Immature natural killer cell (primary cell): ENCODE measurements at regions not wholly inside any gene's neighbourhood (a gene's known extent, or its start where the extent isn't known, plus 50 kb on each side); places are given as distances from the start of the nearest gene placed in this dataset.

Experiments
- DNase-seq, 3 donors: peaks; one replicate each; pipeline ENCODE4 v3.0.0; 2022; ENCODE audit warnings: mixed read lengths in 1 of 3
- H3K27ac Mint-ChIP-seq, 6 donors: one replicate each; pipeline ENCODE4 v1.8.0; 2020; ENCODE audit warnings: mixed read lengths in 6 of 6, mild to moderate bottlenecking in 5 of 6, inconsistent platforms in 4 of 6, moderate library complexity in 3 of 6
- H3K27me3 Mint-ChIP-seq, 3 donors: one replicate each; pipeline ENCODE4 v1.8.0; 2020 to 2021; ENCODE audit warnings: low read depth in 3 of 3, mild to moderate bottlenecking in 3 of 3, mixed read lengths in 3 of 3, moderate library complexity in 3 of 3, inconsistent platforms in 1 of 3
- H3K36me3 Mint-ChIP-seq, 3 donors: one replicate each; pipeline ENCODE4 v1.8.0; 2020; ENCODE audit warnings: mixed read lengths in 3 of 3, inconsistent platforms in 2 of 3, mild to moderate bottlenecking in 2 of 3
- H3K4me1 Mint-ChIP-seq, 2 donors: one replicate each; pipeline ENCODE4 v1.8.0; 2020; ENCODE audit warnings: inconsistent platforms in 2 of 2, mild to moderate bottlenecking in 2 of 2, mixed read lengths in 2 of 2, moderate library complexity in 1 of 2
- H3K4me3 Mint-ChIP-seq, 5 donors: one replicate each; pipeline ENCODE4 v1.8.0; 2020; ENCODE audit warnings: mild to moderate bottlenecking in 5 of 5, mixed read lengths in 5 of 5, inconsistent platforms in 3 of 5, moderate library complexity in 3 of 5
- H3K9me3 Mint-ChIP-seq, 6 donors: one replicate each; pipeline ENCODE4 v1.8.0; 2020; ENCODE audit warnings: mild to moderate bottlenecking in 6 of 6, mixed read lengths in 6 of 6, inconsistent platforms in 4 of 6, moderate library complexity in 3 of 6

DNA sequence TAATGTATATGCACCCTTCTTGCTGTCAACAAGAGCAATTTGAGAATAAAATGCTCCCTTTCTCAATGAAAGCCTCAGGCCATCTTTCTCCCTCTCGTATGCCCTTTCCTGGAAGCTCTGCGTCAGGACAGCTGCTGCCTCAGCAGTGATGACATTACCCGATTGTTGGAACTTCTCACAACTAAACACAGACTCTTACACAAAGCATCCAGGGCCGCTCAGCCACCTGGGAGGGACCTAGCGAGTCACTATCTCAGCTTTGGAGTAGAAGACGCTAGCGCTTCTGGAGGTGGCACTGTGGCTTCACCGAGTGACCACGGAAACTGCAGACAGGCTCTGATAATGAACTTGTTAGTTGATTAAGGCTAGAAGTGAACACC is 153.2 kb upstream of the SOX1 start:
- Mint-ChIP-seq H3K4me3 (no peak overlapping the region), H3K27ac (no peak overlapping the region), H3K36me3 (no peaks in the 10 kb centered on the region), H3K9me3 (no peaks in the 10 kb centered on the region), H3K4me1 (no peaks in the 10 kb centered on the region), H3K27me3 (peaks cover 2 to 7% (median 3%) of the 10 kb centered on the region in 3 donors)
- DNase-seq, result no peak

GRCh38 chr13:111914241-111915103 is 152.5 kb upstream of the SOX1 start:
- Mint-ChIP-seq H3K36me3 (no peaks in the 10 kb centered on the region), H3K4me3 (no peak overlapping the region), H3K27me3 (peaks cover 2 to 7% (median 2%) of the 10 kb centered on the region in 3 donors), H3K4me1 (no peaks in the 10 kb centered on the region), H3K9me3 (no peaks in the 10 kb centered on the region), H3K27ac (no peak overlapping the region)
- DNase-seq, result no peak

DNA sequence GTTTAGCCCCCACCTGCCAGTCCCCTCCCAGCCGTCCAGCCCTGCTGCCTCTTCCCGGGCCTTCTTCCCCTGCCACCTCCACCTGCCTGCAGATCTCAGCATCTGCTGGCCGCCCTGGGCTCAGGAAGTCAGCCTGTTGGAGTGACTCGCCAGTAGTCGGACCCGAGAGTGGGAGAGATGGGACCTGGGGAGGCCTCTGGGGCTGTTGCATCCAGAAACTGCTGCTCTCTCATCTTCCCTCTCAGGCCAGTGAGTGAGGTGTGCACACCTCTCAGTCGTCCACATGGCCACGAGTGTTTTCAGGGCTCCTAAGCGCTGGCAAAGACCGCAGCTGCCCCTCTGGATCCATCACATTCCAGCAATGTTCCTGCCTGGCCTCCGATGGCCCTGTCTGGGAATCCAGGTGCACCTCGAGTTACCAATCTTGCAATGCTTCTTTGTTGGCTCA is 151.8 kb upstream of the SOX1 start:
- H3K27ac Mint-ChIP-seq, result no peak overlapping the region
- H3K27me3 Mint-ChIP-seq, result peaks cover 2 to 7% (median 2%) of the 10 kb centered on the region in 3 donors
- H3K4me1 Mint-ChIP-seq, result no peaks in the 10 kb centered on the region
- no peak overlapping the region for H3K4me3 Mint-ChIP-seq
- no peaks in the 10 kb centered on the region for H3K9me3 Mint-ChIP-seq
- no peaks in the 10 kb centered on the region for H3K36me3 Mint-ChIP-seq
- DNase-seq, result no peak

GRCh38 chr13:111916201-111916600 is 150.7 kb upstream of the SOX1 start:
- Mint-ChIP-seq H3K4me3 (no peak overlapping the region), H3K4me1 (no peaks in the 10 kb centered on the region), H3K27ac (no peak overlapping the region), H3K27me3 (peaks cover 2 to 7% (median 2%) of the 10 kb centered on the region in 3 donors), H3K9me3 (no peaks in the 10 kb centered on the region), H3K36me3 (no peaks in the 10 kb centered on the region)
- DNase-seq, result no peak

DNA sequence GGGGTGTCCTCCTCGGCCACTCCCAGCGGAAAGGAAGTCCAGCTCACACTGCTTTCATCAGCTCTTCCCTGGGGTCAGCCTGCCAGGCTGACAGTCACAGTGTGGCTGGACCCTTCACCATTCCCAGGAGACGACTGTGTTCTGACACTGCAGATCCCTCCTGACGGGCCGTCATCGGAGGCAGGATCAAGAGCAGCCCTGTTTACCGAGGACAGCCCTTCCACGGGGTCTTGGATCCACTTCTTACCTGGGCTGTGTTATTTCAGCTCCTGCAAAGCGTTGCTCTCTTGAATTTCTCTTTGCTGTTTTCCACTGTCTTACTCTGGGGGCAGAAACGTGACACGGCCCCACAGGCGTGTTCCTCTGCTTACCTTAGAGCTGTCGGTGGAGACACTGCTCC is 149.9 kb upstream of the SOX1 start:
- H3K36me3 Mint-ChIP-seq, result no peaks in the 10 kb centered on the region
- no peaks in the 10 kb centered on the region for H3K9me3 Mint-ChIP-seq
- DNase-seq, result no peak
- no peaks in the 10 kb centered on the region for H3K4me1 Mint-ChIP-seq
- H3K4me3 Mint-ChIP-seq, result no peak overlapping the region
- H3K27me3 Mint-ChIP-seq, result peaks cover 0 to 4% (median 2%) of the 10 kb centered on the region in 3 donors
- H3K27ac Mint-ChIP-seq, result no peak overlapping the region

DNA sequence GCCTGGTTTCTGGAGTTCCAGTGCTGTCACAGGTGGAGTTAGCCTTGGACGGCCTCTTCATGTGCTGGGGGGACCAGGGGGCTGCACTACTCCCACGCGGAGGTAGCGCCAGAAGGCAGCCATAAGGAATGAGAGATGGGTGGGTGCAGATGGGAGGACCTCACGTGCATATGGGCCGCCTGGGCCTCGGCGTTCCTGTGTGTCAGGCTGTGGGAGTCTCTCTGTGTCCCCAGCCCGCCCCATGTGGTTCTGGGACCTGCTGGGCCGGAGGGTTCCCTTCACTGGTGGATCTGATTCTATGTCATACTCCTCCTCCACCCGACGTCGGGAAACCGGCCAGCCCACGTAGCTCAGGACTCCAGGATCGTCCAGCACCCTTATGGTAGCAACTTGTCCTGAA is 149.0 kb upstream of the SOX1 start:
- no peak overlapping the region for H3K27ac Mint-ChIP-seq
- H3K9me3 Mint-ChIP-seq, result no peaks in the 10 kb centered on the region
- no peaks in the 10 kb centered on the region for H3K36me3 Mint-ChIP-seq
- peaks cover 0 to 4% (median 2%) of the 10 kb centered on the region in 3 donors for H3K27me3 Mint-ChIP-seq
- no peaks in the 10 kb centered on the region for H3K4me1 Mint-ChIP-seq
- DNase-seq, result no peak
- H3K4me3 Mint-ChIP-seq, result no peak overlapping the region

DNA sequence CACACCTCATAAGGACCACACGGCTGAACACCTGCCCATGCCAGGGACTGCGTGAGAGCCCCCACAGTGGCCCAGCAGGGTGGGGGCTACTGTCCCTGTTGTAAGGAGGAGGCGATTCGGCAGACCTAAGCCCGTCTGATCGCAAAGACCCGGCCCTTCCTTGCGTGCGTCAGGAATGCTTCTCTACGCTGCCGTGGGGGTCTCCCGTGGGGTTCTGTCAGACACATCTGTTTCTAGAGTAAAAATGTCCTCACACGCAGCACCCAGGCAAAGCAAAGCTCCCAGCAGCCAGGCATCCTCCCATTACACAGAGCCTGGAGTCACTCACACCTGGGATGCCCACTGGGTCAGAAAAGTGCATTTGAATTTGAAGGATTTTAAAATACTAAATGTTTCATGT is 147.7 kb upstream of the SOX1 start:
- Mint-ChIP-seq H3K4me1 (no peaks in the 10 kb centered on the region), H3K4me3 (no peak overlapping the region), H3K9me3 (no peaks in the 10 kb centered on the region), H3K27me3 (peaks cover 0 to 4% (median 0%) of the 10 kb centered on the region in 3 donors), H3K27ac (no peak overlapping the region), H3K36me3 (no peaks in the 10 kb centered on the region)
- no peak for DNase-seq

- H3K4me1 Mint-ChIP-seq, result no peaks in the 10 kb centered on the region
- H3K27me3 Mint-ChIP-seq, result peaks cover 0 to 4% (median 1%) of the 10 kb centered on the region in 3 donors
- H3K9me3 Mint-ChIP-seq, result no peaks in the 10 kb centered on the region
- H3K36me3 Mint-ChIP-seq, result no peaks in the 10 kb centered on the region
- DNase-seq, result no peak
- no peak overlapping the region for H3K4me3 Mint-ChIP-seq
- no peak overlapping the region for H3K27ac Mint-ChIP-seq
Measured at GRCh38 chr13:111919849-111920248, 147.1 kb upstream of the SOX1 start.

DNA sequence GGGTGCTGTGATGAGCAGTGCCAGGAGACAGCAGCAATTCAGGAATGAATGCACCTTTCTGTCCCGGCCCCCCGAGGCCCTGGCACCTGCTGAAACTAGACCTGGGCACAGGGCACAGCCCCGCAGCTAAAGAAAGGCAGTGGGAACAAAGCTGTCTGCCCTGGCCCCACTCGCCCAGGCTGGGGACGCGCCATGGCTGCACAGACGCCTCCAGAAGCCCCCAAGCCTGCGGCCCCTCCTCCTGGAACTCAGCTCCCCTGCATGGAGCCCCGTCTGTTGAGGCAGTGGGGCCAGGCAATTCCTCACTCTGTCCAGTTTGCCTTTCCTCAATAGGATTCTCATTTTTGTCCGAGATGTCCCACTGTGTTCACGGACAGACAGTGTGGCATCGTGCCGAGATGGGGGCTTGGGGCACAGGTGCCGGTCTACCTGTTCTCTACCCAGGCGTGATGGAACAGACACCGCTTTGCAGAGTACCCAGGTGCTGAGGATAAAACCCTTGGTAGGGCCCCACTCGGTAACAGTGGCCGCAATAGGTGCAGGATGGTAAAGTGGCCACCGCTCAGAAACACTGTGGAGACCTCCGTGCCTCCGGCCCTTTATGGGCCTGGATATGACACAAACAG is 146.5 kb upstream of the SOX1 start:
- no peaks in the 10 kb centered on the region for H3K9me3 Mint-ChIP-seq

DNA sequence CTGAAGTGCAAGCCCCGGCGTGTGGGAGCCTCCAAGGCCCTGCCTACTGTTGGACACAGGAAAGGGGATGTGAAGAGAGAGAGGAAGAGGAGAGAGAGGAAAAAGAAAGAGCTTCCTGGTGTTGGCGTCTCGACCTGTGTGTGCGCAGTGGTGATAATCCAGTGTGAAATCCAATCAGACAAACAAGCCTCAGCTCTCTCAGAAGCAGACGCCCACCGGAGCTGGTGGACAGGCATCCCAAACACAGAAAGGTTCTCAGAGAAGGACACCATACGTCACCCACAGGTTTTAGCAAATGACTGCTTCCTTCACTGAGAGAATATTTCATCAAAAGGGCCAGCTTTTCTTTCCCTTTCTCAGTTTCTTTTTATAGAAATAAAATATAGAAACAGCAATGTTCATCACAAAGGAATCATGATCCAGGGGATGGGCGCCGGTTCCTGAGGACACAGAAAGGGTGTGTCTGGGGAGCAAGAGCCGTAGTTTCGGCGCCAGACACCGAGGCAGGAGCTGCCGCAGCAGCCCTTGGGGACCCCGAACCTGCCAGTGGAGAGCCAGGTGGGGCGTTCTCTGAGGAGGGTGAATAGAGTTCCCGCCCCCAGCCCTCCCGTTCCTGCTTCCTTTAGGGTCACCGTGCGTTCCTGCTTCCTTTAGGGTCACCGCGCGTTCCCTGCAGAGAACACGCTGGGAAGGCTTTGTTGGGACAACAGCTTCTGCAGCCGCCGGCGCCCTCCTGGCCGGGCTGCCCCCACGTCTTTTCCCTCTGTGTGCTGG is 145.8 kb upstream of the SOX1 start:
- DNase-seq, result no peak
- Mint-ChIP-seq H3K36me3 (no peaks in the 10 kb centered on the region), H3K4me1 (no peaks in the 10 kb centered on the region), H3K27me3 (peaks cover 0 to 3% (median 2%) of the 10 kb centered on the region in 3 donors), H3K4me3 (no peak overlapping the region), H3K9me3 (no peaks in the 10 kb centered on the region), H3K27ac (no peak overlapping the region)

More for the DNA sequence above, 146.5 kb upstream of the SOX1 start:
- Mint-ChIP-seq H3K36me3 (no peaks in the 10 kb centered on the region), H3K4me3 (no peak overlapping the region), H3K27ac (no peak overlapping the region), H3K27me3 (peaks cover 0 to 3% (median 2%) of the 10 kb centered on the region in 3 donors), H3K4me1 (no peaks in the 10 kb centered on the region)
- DNase-seq, result no peak

DNA sequence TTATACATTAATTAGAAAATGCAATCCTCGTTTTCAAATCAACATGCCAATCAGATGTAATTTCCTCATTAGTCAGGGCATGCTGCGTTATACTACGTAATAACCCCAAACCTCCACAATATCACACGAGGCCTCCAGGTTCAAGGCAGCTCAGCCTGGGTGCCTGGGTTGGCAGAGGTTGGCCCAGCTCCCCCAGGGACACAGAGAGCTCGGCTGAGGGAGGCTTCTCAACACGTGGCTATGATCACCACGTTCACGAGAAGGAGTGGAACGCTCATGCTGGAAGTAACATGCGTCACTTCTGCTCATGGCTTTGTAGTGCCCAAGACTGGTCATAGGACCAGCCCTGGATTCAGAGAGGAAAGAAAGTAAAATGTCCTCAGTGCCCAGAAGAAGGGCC is 144.9 kb upstream of the SOX1 start:
- Mint-ChIP-seq H3K9me3 (no peaks in the 10 kb centered on the region), H3K4me1 (no peaks in the 10 kb centered on the region), H3K36me3 (no peaks in the 10 kb centered on the region), H3K27ac (no peak overlapping the region), H3K27me3 (peaks cover 0 to 3% (median 1%) of the 10 kb centered on the region in 3 donors), H3K4me3 (no peak overlapping the region)
- no peak for DNase-seq

DNA sequence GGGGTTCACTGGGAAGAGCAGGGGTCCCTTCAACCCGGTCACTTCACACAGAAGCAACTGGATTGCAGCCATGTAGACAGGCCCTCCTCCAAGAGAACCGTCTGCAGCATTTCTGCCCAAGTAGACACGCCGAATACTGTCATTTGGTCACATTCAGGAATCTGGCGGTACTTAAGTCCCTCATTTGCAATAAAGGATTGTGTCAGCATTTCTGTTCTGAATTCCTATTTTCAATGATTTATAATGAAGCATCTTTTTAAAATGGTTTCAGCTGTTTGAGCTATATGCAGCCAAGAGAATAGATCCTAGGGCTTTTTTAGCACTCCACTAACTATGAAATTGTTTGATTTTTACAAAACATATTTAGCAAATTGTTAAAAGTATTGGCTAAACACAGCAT is 143.5 kb upstream of the SOX1 start:
- H3K4me3 Mint-ChIP-seq, result no peak overlapping the region
- DNase-seq, result no peak
- H3K9me3 Mint-ChIP-seq, result no peaks in the 10 kb centered on the region
- H3K27ac Mint-ChIP-seq, result no peak overlapping the region
- H3K4me1 Mint-ChIP-seq, result no peaks in the 10 kb centered on the region
- no peaks in the 10 kb centered on the region for H3K36me3 Mint-ChIP-seq
- H3K27me3 Mint-ChIP-seq, result peaks cover 0 to 3% (median 0%) of the 10 kb centered on the region in 3 donors

DNA sequence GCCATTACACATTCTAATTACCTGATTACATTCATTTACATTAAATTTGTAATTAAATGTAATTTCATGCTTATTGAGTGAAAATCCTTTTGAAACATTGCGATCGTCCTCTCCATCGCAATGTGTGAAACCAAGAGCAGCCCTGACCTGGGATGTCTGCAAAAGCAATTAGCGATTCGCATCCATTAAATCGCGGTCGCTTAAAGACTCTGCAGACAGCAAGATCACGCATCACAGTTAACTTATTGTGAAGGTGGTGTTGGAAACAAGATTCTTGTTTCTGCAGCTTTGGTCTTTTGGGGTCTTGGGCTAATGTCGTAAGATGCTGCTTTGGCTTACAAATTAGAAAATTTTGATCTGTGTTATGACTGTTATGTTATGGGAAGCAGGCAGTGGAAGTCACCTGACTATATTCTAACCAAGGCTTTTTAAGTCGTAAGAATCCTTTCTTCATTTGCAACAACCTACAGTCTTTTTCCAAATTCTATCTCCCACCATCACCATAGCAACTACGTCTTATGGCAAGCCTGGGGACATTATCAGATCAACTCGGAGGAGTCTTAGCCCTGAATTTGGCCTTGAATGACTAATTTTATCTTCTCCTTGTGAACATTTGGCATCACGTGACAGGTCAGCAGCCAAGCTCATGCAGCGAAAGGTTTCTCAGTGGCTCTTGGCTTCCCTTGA is 142.8 kb upstream of the SOX1 start:
- Mint-ChIP-seq H3K4me1 (no peaks in the 10 kb centered on the region), H3K36me3 (no peaks in the 10 kb centered on the region), H3K9me3 (no peaks in the 10 kb centered on the region), H3K27ac (no peak overlapping the region), H3K4me3 (no peak overlapping the region), H3K27me3 (peaks cover 0 to 3% (median 0%) of the 10 kb centered on the region in 3 donors)
- DNase-seq, result no peak
